GM12878 (cell line): ENCODE measurements at regions not wholly inside any gene's neighbourhood (a gene's known extent, or its start where the extent isn't known, plus 50 kb on each side); places are given as distances from the start of the nearest gene placed in this dataset.

Source experiments
- ATAC-seq: fragments of 200-7000 bp; cut with Tn5 transposase; 3 replicates; pipeline ENCODE4 v1.9.1; 2020; ENCODE audit warnings: mild to moderate bottlenecking, moderate library complexity
- BruUV-seq: library from RNA; stranded (reverse); fragments of 400-500 nt; replicated peaks from 2 replicates; lab custom pipeline; 2021; lab: Mats Ljungman, UMichigan
- CTCF ChIA-PET: fragments of 300-600 bp; sonication (Branson Sonifier 250); formaldehyde crosslinking; extraction: SDS; loops from one replicate; lab custom pipeline; 2021; ENCODE audit warnings: inconsistent platforms; lab: Yijun Ruan, JAX
- POLR2A ChIA-PET: fragments of 350-600 bp; formaldehyde crosslinking; extraction: SDS; loops from one replicate; lab custom pipeline; 2021; ENCODE audit warnings: inconsistent platforms; lab: Charles Lee
- RAD21 ChIA-PET: fragments of 300-600 bp; sonication (Branson Sonifier 250); formaldehyde crosslinking; loops from one replicate; lab custom pipeline; 2023; ENCODE audit warnings: antibody characterized with exemption; ENCODE audit not compliant: unreplicated experiment; lab: Charles Lee
- SMC1A ChIA-PET: fragments of 300-600 bp; sonication (Branson Sonifier 250); formaldehyde crosslinking; loops from one replicate; lab custom pipeline; 2023; ENCODE audit not compliant: unreplicated experiment, uncharacterized antibody; lab: Charles Lee
- DNase-seq: peaks from one replicate; pipeline ENCODE4 v3.0.0-alpha.2; 2011; ENCODE audit warnings: low read depth, low spot score
- FAIRE-seq: peaks from 3 replicates; lab custom pipeline; 2011; peaks lifted over from hg19 to GRCh38; lab: Jason Lieb, UNC
- H2AFZ ChIP-seq: 2 replicates; pipeline ENCODE4 v1.6.0; 2011; ENCODE audit warnings: low read depth, low read length, control low read depth; ENCODE audit not compliant: control insufficient read depth
- H3K27ac ChIP-seq: 2 replicates; pipeline ENCODE4 v1.5.1; 2011; ENCODE audit warnings: control low read depth; ENCODE audit not compliant: control insufficient read depth, insufficient read depth
- H3K27me3 ChIP-seq, 2 experiments: replicated peaks in 1 of 2; 2 replicates each; pipeline versions ENCODE4 v1.6.0 to v1.6.1; 2011; ENCODE audit warnings: low read length in 1 of 2; ENCODE audit not compliant: control insufficient read depth in 2 of 2, insufficient read depth in 2 of 2
- H3K36me3 ChIP-seq, 2 experiments: 2 replicates each; pipeline ENCODE4 v1.5.1; 2011; ENCODE audit warnings: low read length in 1 of 2; ENCODE audit not compliant: control insufficient read depth in 2 of 2, insufficient read depth in 2 of 2
- H3K4me1 ChIP-seq: 2 replicates; pipeline ENCODE4 v1.6.1; 2011; ENCODE audit warnings: mild to moderate bottlenecking, low read length, moderate library complexity, mixed read lengths; ENCODE audit not compliant: control insufficient read depth, insufficient read depth
- H3K4me2 ChIP-seq: 2 replicates; pipeline ENCODE4 v1.6.0; 2011; ENCODE audit warnings: control low read depth; ENCODE audit not compliant: control insufficient read depth, insufficient read depth
- H3K4me3 ChIP-seq: fragments of 200-600 bp; sonication (generic); 2 replicates; pipeline ENCODE4 v1.5.1; 2016
- H3K79me2 ChIP-seq: 2 replicates; pipeline ENCODE4 v1.6.0; 2011; ENCODE audit warnings: low read length; ENCODE audit not compliant: control insufficient read depth, insufficient read depth
- H3K9ac ChIP-seq: 2 replicates; pipeline ENCODE4 v1.8.0; 2011; ENCODE audit warnings: low read length, control low read depth, mixed read lengths; ENCODE audit not compliant: control insufficient read depth, insufficient read depth
- H3K9me3 ChIP-seq: replicated peaks from 3 replicates; pipeline ENCODE4 v1.5.1; 2011; ENCODE audit warnings: mild to moderate bottlenecking, low read length; ENCODE audit not compliant: control insufficient read depth, insufficient read depth
- H4K20me1 ChIP-seq: 2 replicates; pipeline ENCODE4 v1.6.0; 2011; ENCODE audit not compliant: control insufficient read depth, insufficient read depth
- BACH1 ChIP-seq: fragments of 450-650 bp; IDR thresholded peaks from 2 replicates; pipeline ENCODE4 v1.6.1; 2017; ENCODE audit warnings: mild to moderate bottlenecking, borderline replicate concordance
- BCL3 ChIP-seq: IDR thresholded peaks from 2 replicates; pipeline ENCODE4 v1.6.1; 2011; ENCODE audit warnings: borderline replicate concordance, low read depth, mild to moderate bottlenecking, moderate library complexity, low read length; ENCODE audit not compliant: insufficient read depth, poor library complexity, severe bottlenecking
- DPF2 ChIP-seq: fragments of 450-650 bp; IDR thresholded peaks from 2 replicates; pipeline ENCODE4 v1.6.1; 2017; ENCODE audit warnings: mild to moderate bottlenecking
- GABPA ChIP-seq: IDR thresholded peaks from 2 replicates; pipeline ENCODE4 v1.6.1; 2014; ENCODE audit warnings: antibody characterized with exemption, low read depth, mild to moderate bottlenecking, inconsistent platforms
- HDAC2 ChIP-seq: fragments of 200-600 bp; sonication (generic); IDR thresholded peaks from 2 replicates; pipeline ENCODE4 v1.6.1; 2017
- IKZF2 ChIP-seq, 2 experiments: fragments of 450-650 bp; IDR thresholded peaks; 2 replicates each; pipeline ENCODE4 v1.6.1; 2017; ENCODE audit warnings: mild to moderate bottlenecking in 2 of 2, moderate library complexity in 2 of 2
- MEF2A ChIP-seq: IDR thresholded peaks from 2 replicates; pipeline ENCODE4 v1.6.1; 2011; ENCODE audit warnings: low read depth, mild to moderate bottlenecking, low read length, moderate library complexity; ENCODE audit not compliant: insufficient read depth
- NR2C1 ChIP-seq: fragments of 450-650 bp; IDR thresholded peaks from 2 replicates; pipeline ENCODE4 v1.6.1; 2017; ENCODE audit warnings: antibody characterized with exemption, mild to moderate bottlenecking, moderate library complexity
- PAX5 ChIP-seq: IDR thresholded peaks from 2 replicates; pipeline ENCODE4 v1.6.1; 2011; ENCODE audit warnings: low read depth, low read length, borderline replicate concordance
- RELA ChIP-seq: fragments of 450-650 bp; IDR thresholded peaks from 2 replicates; pipeline ENCODE4 v1.8.0; 2014; ENCODE audit warnings: borderline replicate concordance; ENCODE audit not compliant: partially characterized antibody
- RELB ChIP-seq: fragments of 450-650 bp; IDR thresholded peaks from 2 replicates; pipeline ENCODE4 v1.6.1; 2017; ENCODE audit warnings: low read depth, mild to moderate bottlenecking, moderate library complexity
- RUNX3 ChIP-seq: IDR thresholded peaks from 2 replicates; pipeline ENCODE4 v1.6.1; 2012; ENCODE audit warnings: low read length, inconsistent platforms
- SPI1 ChIP-seq: IDR thresholded peaks from 2 replicates; pipeline ENCODE4 v1.6.1; 2011; ENCODE audit warnings: low read depth, mild to moderate bottlenecking, low read length, moderate library complexity, borderline replicate concordance; ENCODE audit not compliant: insufficient read depth
- SREBF1 ChIP-seq: IDR thresholded peaks from 2 replicates; pipeline ENCODE4 v1.6.1; 2012; ENCODE audit warnings: mild to moderate bottlenecking, low read length
- SUZ12 ChIP-seq: fragments of 200-600 bp; sonication (generic); IDR thresholded peaks from one replicate; pipeline ENCODE4 v1.6.1; 2018; ENCODE audit warnings: antibody characterized with exemption, mild to moderate bottlenecking; ENCODE audit not compliant: unreplicated experiment
- ZZZ3 ChIP-seq: IDR thresholded peaks from 2 replicates; pipeline ENCODE4 v1.6.1; 2011; ENCODE audit warnings: low read depth; ENCODE audit not compliant: control insufficient read depth, insufficient read length
- WGBS: methylation state at CpG from one replicate; pipeline ENCODE4 v1.1.6; 2016; ENCODE audit warnings: low lambda C conversion rate; ENCODE audit not compliant: insufficient replicate concordance, insufficient coverage; ENCODE audit errors: missing lambda C conversion rate; 5-methylcytosine and 5-hydroxymethylcytosine counted together
- in situ Hi-C: fragments of 300-500 bp; cut with MboI; formaldehyde crosslinking; loops from 9 replicates; pipeline ENCODE4 v1.14.3; 2018; ENCODE audit warnings: mixed read lengths
- intact Hi-C: fragments of 100-400 bp; cut with micrococcal nuclease; formaldehyde crosslinking; loops from one replicate; pipeline ENCODE4 v1.14.2; 2022; ENCODE audit not compliant: unreplicated experiment

GRCh38 chr3:89867286-89867685 lies 759.9 kb downstream of the EPHA3 start:
- no peak for ATAC-seq
- H3K4me2 ChIP-seq = no peak overlapping the region
- WGBS = 0% methylated on average over 1 of the region's 1 CpG
- no peak overlapping the region for H3K4me3 ChIP-seq
- DNase-seq = no peak
- no peak for FAIRE-seq
- ChIA-PET RAD21 (no interaction called here), CTCF (interaction anchor here (0.9 kb wide), 1 partner anchor 23 kb away, joined by 3 read pairs; no protein-coding TSS in a partner anchor), SMC1A (no interaction called here), POLR2A (no interaction called here)
- H3K9ac ChIP-seq = no peak overlapping the region
- no peaks in the 10 kb centered on the region for H3K79me2 ChIP-seq
- H3K27me3 ChIP-seq = no peaks in the 10 kb centered on the region
- intact Hi-C loops (no loop called here), in situ Hi-C loops (no loop called here)
- no peaks in the 10 kb centered on the region for H3K4me1 ChIP-seq
- H3K9me3 ChIP-seq = no peaks in the 10 kb centered on the region
- no peak overlapping the region for H3K27ac ChIP-seq
- no peak for TF ChIP-seq SUZ12
- TF ChIP-seq SREBF1 = no peak
- no peak for TF ChIP-seq IKZF2 (IDR thresholded peaks at IDR 0.05)
- no peak for TF ChIP-seq SPI1
- no peak for TF ChIP-seq BACH1
- no peak for TF ChIP-seq RUNX3
- no peak for TF ChIP-seq ZZZ3
- no peak for TF ChIP-seq GABPA
- no peak for TF ChIP-seq NR2C1
- no peaks in the 10 kb centered on the region for H3K36me3 ChIP-seq
- no peak overlapping the region for H2AFZ ChIP-seq
- BruUV-seq = no TSS peak
- no peaks in the 10 kb centered on the region for H4K20me1 ChIP-seq

- Histone ChIP-seq H3K36me3 (no peaks in the 10 kb centered on the region), H3K4me1 (no peaks in the 10 kb centered on the region), H3K27ac (no peak overlapping the region), H3K79me2 (no peaks in the 10 kb centered on the region), H3K9ac (no peak overlapping the region), H3K9me3 (no peaks in the 10 kb centered on the region), H3K4me3 (no peak overlapping the region), H4K20me1 (no peaks in the 10 kb centered on the region), H3K27me3 (no peaks in the 10 kb centered on the region), H2AFZ (no peak overlapping the region), H3K4me2 (no peak overlapping the region)
- no peak for FAIRE-seq
- DNase-seq = no peak
- 25% methylated on average over 3 of the region's 3 CpGs for WGBS
- RAD21 ChIA-PET = interaction anchor here (1.5 kb wide), 1 partner anchor 215 kb away, joined by 3 read pairs; no protein-coding TSS in a partner anchor
- POLR2A ChIA-PET = no interaction called here
- SMC1A ChIA-PET = interaction anchor here (0.7 kb wide), 1 partner anchor 65 kb away, joined by 3 read pairs; no protein-coding TSS in a partner anchor
- ATAC-seq = no peak
- no peak for TF ChIP-seq RELA
- TF ChIP-seq HDAC2 = no peak
- TF ChIP-seq RELB = no peak
- TF ChIP-seq DPF2 = no peak
- no peak for TF ChIP-seq MEF2A
- no peak for TF ChIP-seq ZZZ3
- TF ChIP-seq PAX5 = no peak
- TF ChIP-seq BCL3 = no peak
- CTCF ChIA-PET = interaction anchor here (0.7 kb wide), 1 partner anchor 215 kb away, joined by 4 read pairs; no protein-coding TSS in a partner anchor
- in situ Hi-C loops (no loop called here), intact Hi-C loops (no loop called here)
- BruUV-seq = no TSS peak
Observed at GRCh38 chr3:89876116-89876515, 768.7 kb downstream of the EPHA3 start.
